Muscle layer of duodenum (tissue), 2 donors: ENCODE measurements at regions not wholly inside any gene's neighbourhood (a gene's known extent, or its start where the extent isn't known, plus 50 kb on each side); places are given as distances from the start of the nearest gene placed in this dataset.
"Not testable (repeated sequence)": the region's sequence is repeated elsewhere in the genome, so short reads cannot be mapped to it uniquely, and the experiment has no call there.

Experiments
- H3K27ac ChIP-seq: one replicate; pipeline ENCODE4 v1.7.0; 2013; ENCODE audit warnings: mild to moderate bottlenecking, low read length
- H3K27me3 ChIP-seq: one replicate; pipeline ENCODE4 v1.7.0; 2013; ENCODE audit warnings: low read depth, mild to moderate bottlenecking, control low read depth, low read length
- H3K36me3 ChIP-seq, 2 donors: one replicate each; pipeline ENCODE4 v1.7.0; 2013; ENCODE audit warnings: low read length in 2 of 2, control low read depth in 1 of 2, mild to moderate bottlenecking in 1 of 2; ENCODE audit not compliant: insufficient read depth in 2 of 2, control insufficient read depth in 1 of 2
- H3K4me1 ChIP-seq, 2 donors: one replicate each; pipeline ENCODE4 v1.7.0; 2013; ENCODE audit warnings: low read length in 2 of 2, mild to moderate bottlenecking in 2 of 2, control low read depth in 1 of 2, moderate library complexity in 1 of 2; ENCODE audit not compliant: insufficient read depth in 2 of 2, control insufficient read depth in 1 of 2
- H3K4me3 ChIP-seq, 2 donors: one replicate each; pipeline ENCODE4 v1.7.0; 2013; ENCODE audit warnings: low read length in 2 of 2, low read depth in 1 of 2, mild to moderate bottlenecking in 1 of 2
- H3K9me3 ChIP-seq, 2 donors: one replicate each; pipeline ENCODE4 v1.7.0; 2013; ENCODE audit warnings: low read length in 2 of 2, control low read depth in 1 of 2, mild to moderate bottlenecking in 1 of 2; ENCODE audit not compliant: control insufficient read depth in 1 of 2
- donor health status: healthy.

DNA sequence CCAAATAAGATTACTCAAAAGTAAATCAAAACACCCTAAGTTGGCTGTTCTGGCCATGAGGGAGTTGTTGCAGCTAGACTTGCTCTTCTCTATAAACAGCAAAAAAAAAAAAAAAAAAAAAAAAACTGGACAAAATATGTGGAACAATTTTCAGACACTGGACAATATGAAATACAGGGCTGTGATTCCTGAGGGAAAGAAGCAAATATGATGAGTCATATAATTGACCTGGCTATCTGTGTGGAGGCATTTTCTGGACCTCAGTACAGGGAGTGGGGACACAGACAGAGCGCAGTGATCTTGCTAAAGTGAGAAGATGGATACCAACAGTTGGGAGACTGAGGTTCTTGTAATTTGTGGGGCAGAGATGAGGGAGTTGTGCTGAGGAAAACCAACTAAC is 192.0 kb upstream of the HAND2 start:
- H3K36me3 ChIP-seq = no peaks in the 10 kb centered on the region
- no peaks in the 10 kb centered on the region for H3K27me3 ChIP-seq
- peaks cover 0 to 13% of the 10 kb centered on the region in 2 donors for H3K9me3 ChIP-seq
- no peak overlapping the region for H3K4me3 ChIP-seq
- H3K4me1 ChIP-seq = no peaks in the 10 kb centered on the region
- H3K27ac ChIP-seq = no peak overlapping the region

DNA sequence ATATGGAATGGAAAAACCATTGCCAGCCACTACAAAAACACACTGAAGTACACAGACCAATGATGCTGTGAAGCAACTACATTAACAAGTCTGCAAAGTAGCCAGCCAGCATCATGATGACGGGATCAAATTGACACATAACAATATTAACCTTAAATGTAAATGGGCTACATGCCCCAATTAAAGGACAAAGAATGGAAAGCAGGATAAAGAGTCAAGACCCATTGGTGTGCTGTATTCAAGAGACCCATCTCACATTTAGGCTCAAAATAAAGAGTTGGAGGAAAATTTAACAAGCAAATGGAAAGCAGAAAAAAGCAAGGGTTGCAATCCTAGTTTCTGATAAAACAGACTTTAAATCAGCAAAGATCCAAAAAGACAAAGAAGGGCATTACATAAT is 188.5 kb upstream of the HAND2 start:
- H3K36me3 ChIP-seq, H3K27me3 ChIP-seq: not testable (repeated sequence)

DNA sequence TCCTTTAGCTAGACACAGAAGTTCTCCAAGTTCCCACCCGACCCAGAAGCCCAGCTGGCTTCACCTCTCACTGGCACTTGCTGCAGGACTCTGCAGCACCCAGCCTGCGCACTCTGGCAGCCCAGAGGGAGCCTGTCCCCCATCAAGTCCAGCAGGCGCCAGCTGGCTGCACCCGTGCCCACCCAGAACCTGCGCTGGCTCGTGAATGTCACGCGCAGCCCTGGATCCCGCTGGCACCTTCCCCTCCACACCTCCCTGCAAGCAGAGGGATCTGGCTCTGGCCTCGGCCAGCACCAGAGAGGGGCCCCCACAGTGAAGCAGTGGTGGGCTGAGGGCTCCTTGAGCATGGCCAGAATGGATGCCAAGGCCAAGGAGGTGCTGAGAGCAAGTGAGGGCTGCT is 187.6 kb upstream of the HAND2 start:
- H3K27ac ChIP-seq = no peak overlapping the region
- H3K4me1 ChIP-seq = no peaks in the 10 kb centered on the region
- H3K36me3 ChIP-seq = no peaks in the 10 kb centered on the region
- H3K27me3 ChIP-seq = no peaks in the 10 kb centered on the region
- peaks cover 0 to 13% of the 10 kb centered on the region in 2 donors for H3K9me3 ChIP-seq
- H3K4me3 ChIP-seq = no peak overlapping the region

More for the DNA sequence above, 188.5 kb upstream of the HAND2 start:
- H3K9me3 ChIP-seq = peaks cover 0 to 13% of the 10 kb centered on the region in 2 donors
- not testable (repeated sequence) for H3K4me3 ChIP-seq, H3K27ac ChIP-seq, H3K4me1 ChIP-seq

DNA sequence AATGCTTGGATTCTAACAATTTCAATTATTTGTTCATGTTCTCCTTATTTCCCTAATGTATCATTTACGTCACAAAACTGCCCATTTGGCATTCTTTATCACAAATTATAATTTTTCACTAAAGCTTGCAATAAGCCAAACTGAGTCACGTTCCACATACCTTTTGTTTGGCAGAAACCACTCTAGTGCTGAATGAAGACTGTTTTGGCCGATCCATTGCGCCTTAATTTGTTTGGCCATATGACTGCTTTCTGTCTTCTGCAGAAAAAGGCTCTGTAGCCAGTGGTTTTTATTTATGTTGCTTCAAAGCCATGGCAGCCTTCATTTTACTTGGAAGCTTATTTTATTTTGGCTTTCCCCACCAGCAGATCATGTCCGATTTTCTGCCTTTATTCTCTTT is 184.4 kb upstream of the HAND2 start:
- Histone ChIP-seq H3K4me1 (no peaks in the 10 kb centered on the region), H3K9me3 (peaks cover 0 to 13% of the 10 kb centered on the region in 2 donors), H3K27ac (no peak overlapping the region), H3K36me3 (no peaks in the 10 kb centered on the region), H3K4me3 (no peak overlapping the region), H3K27me3 (no peaks in the 10 kb centered on the region)

DNA sequence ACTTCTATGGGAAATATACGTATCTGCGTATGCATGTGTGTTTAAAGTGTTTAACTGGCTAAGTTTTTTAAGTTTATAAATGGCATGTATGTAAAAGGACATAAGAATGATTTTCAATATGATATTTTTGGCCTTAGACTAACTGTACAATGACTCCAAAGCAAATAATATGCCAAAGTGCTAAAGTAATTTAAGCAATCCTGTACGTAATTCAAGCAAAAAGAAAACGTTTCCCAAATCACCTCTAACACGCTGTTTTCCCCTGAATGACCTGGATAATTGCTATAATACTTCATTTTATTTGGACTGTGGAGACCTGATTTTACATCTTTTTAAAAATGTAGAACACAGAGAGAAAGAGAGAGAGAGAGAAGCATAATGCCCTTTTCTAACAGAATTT is 183.0 kb upstream of the HAND2 start:
- H3K27ac ChIP-seq = no peak overlapping the region
- no peaks in the 10 kb centered on the region for H3K27me3 ChIP-seq
- no peaks in the 10 kb centered on the region for H3K4me1 ChIP-seq

DNA sequence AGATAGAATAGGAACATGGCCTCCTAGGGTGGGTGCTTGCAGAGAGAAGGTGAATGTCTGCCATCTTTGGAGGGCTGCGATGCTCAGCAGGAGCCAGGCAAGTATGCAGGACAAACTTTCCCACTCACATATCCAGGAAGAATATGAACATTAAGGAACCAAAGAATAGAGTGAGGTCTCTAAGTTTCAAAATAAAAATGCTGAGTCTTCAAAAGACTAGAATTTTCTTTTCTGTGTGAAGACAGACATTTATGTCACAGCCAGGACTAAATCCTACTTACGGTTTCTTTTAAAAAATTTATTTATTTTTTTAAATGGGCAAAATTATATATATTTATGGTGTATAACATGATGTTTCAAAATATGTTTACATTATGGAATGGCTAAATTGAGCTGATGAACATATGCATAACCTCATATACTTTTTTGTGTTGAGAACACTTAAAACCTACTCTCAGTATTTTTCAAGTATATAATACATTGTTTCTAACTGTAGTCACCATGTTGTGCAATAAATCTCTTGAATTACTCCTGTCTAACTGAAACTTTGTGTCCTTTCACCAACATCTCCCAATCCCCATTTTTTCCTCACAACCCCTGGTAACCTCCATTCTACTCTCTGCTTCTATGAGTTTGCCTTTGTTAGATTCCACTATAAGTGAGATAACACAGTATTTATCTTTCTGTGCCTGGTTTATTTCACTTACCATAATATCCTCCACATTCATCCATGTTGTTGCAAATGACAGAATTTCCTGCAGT is 177.8 kb upstream of the HAND2 start:
- no peaks in the 10 kb centered on the region for H3K9me3 ChIP-seq
- no peaks in the 10 kb centered on the region for H3K4me1 ChIP-seq
- H3K27ac ChIP-seq = no peak overlapping the region
- H3K4me3 ChIP-seq = no peak overlapping the region
- no peaks in the 10 kb centered on the region for H3K27me3 ChIP-seq
- H3K36me3 ChIP-seq = no peaks in the 10 kb centered on the region

More for the DNA sequence above, 183.0 kb upstream of the HAND2 start:
- H3K9me3 ChIP-seq = peaks cover 0 to 7% of the 10 kb centered on the region in 2 donors
- no peaks in the 10 kb centered on the region for H3K36me3 ChIP-seq
- H3K4me3 ChIP-seq = no peak overlapping the region

DNA sequence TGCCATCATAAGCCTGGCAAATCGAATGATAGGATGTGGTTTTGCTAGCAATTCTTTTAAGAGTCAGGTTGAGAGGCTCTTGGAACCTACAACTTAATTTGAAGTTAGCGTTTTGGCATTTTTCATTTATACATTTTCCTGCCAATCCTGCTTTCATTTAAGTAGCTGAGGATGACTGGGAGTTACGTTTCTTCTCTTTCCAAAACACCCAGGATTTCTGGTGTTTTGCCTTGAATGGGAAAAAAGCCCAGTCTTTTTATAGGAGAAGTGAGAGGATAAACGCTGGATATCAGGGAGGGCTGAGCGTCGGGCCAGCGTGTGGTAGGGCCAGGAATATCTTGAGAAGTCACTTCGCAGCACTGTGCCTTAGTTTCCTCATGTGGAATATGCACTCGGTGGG is 174.2 kb upstream of the HAND2 start:
- no peaks in the 10 kb centered on the region for H3K4me1 ChIP-seq
- H3K27me3 ChIP-seq = no peaks in the 10 kb centered on the region
- no peak overlapping the region for H3K4me3 ChIP-seq
- H3K27ac ChIP-seq = no peak overlapping the region
- no peaks in the 10 kb centered on the region for H3K9me3 ChIP-seq
- no peaks in the 10 kb centered on the region for H3K36me3 ChIP-seq

DNA sequence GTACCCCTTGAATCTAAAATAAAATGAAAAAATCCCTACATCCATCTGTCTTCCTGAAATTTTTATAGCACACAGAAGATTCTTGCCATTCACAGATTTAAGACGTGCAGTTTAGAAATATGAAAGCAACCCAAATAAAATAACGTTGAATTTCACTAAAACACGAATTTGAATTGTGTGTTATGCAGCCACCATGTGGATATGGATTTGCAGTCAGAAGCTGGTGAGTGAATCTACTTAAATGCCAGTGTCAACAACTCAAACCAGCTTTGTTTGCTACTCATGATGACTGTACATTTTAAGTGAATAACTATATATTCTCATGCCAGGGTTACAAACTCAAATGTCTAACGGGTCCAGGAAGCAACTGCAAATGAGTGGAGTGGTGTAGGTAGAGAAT is 173.0 kb upstream of the HAND2 start:
- Histone ChIP-seq H3K4me3 (no peak overlapping the region), H3K9me3 (no peaks in the 10 kb centered on the region), H3K36me3 (no peaks in the 10 kb centered on the region), H3K27ac (no peak overlapping the region), H3K27me3 (no peaks in the 10 kb centered on the region), H3K4me1 (no peaks in the 10 kb centered on the region)

DNA sequence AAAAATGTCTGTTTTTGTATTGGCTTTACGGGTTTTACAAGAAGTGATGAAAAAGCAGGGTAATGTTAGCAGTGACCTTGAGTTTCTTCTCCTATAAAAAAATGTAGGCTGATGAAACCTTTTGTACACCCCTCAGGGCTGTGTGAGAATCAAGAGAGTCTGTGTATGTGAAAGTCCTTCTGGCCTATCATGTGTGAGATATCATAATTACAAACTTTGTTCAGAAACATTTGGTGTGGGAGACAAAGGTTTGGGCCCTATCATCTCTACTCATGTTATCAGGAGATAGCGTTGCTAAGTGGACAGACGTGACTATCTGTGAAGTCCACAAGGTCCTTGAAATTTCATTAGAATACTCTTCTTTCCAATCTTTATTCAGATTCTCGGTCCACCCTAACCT is 170.6 kb upstream of the HAND2 start:
- no peaks in the 10 kb centered on the region for H3K36me3 ChIP-seq

DNA sequence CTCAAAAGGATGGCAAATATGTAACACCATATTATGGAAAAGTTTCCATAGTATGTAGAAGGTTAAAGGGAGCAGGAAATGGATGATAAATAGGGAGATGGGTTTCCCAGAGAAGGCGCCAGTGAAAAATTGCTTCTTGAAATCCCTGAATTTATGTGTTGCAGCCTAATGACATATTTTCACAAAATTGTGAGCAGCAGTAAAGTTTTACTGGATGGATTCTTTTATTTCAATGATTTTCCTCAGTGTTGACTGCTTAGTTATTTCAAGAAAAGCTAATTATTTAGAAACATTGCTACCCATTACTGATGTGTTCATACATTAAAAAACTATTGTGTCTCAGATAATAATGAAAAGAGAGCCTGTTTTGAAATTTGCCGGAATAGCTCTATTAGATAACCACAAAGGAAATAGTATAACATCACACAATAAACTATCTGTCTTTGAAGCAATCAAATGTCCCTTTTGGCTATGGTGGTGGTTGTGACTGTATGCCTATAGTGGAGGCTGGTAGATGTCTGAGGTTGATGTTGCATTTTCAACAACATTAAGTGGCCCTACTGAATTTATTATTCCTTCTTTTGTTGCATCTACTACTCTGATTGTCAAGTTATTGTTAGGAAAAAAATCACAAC is 169.9 kb upstream of the HAND2 start:
- Histone ChIP-seq H3K36me3 (no peaks in the 10 kb centered on the region), H3K27ac (no peak overlapping the region), H3K4me3 (no peak overlapping the region), H3K27me3 (no peaks in the 10 kb centered on the region), H3K9me3 (no peaks in the 10 kb centered on the region), H3K4me1 (no peaks in the 10 kb centered on the region)

More for the DNA sequence above, 170.6 kb upstream of the HAND2 start:
- H3K4me1 ChIP-seq = no peaks in the 10 kb centered on the region
- H3K4me3 ChIP-seq = no peak overlapping the region
- no peaks in the 10 kb centered on the region for H3K27me3 ChIP-seq
- H3K9me3 ChIP-seq = no peaks in the 10 kb centered on the region
- no peak overlapping the region for H3K27ac ChIP-seq

DNA sequence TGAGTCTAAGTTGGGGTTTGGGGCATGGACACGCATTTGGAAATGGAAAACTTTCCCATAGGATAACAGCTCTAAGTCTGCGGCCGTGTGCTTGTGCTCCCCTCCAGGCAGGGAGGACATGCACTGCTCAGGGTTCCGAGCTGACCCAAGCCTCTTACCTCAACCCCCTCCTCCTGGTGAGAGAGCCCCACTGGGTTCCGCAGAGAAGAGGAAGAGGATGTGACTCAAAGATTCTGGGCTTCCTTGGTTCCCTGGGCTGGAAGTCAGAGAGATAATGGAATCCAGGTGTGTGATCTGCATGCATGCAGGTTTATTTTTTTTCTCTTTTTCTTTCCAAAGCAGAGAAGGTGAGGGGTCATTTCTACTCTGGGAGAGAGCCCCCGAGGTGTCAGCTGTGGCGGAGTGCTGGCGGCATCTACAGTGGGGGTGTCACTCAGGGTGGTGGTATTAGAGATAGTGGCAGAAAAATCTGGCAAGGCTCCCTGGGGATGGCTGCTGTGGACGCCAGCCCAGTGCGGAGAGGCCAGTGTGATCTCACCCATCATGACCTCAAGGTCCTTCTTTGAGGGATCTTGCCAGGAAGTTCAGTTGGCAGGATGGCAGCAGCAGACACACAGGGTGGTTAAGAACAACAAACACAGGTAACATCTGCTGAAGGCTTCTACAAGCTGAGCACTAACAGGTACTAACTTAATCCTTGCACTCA is 168.7 kb upstream of the HAND2 start:
- Histone ChIP-seq H3K9me3 (no peaks in the 10 kb centered on the region), H3K4me1 (no peaks in the 10 kb centered on the region), H3K4me3 (no peak overlapping the region), H3K27ac (no peak overlapping the region), H3K27me3 (no peaks in the 10 kb centered on the region), H3K36me3 (no peaks in the 10 kb centered on the region)
